NOMO-1 treated with dmso at 0.1 percent for 144 hours (cell line): ENCODE measurements at regions not wholly inside any gene's neighbourhood (a gene's known extent, or its start where the extent isn't known, plus 50 kb on each side); places are given as distances from the start of the nearest gene placed in this dataset.
"Not testable (repeated sequence)": the region's sequence is repeated elsewhere in the genome, so short reads cannot be mapped to it uniquely, and the experiment has no call there.

ENCODE experiments used
- DNase-seq: peaks from one replicate; lab custom pipeline; 2025; ENCODE audit not compliant: unreplicated experiment; lab: John Stamatoyannopoulos, UW

- no peak for DNase-seq
Measured at GRCh38 chr20:7155282-7155681, 387.8 kb downstream of the BMP2 start.

DNA sequence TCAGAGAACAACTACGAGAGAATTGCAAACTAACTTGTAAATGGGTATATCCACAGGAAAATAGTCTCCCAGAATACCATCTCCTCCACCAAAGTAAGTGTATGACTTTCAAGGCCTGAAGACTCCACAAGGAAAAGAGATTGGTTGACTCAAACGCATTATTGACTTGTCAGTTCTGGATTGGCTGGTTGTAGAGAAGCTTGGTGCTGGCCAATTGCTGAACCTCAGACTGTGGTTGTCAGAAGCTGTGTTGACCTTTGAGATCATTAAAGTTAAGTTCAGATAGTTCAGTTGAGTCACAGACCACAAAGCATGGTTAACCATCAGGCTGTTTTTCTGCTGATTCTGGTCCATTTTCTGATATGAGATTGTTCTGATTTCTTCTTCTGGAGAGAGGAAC lies 388.3 kb downstream of the BMP2 start:
- no peak for DNase-seq

DNA sequence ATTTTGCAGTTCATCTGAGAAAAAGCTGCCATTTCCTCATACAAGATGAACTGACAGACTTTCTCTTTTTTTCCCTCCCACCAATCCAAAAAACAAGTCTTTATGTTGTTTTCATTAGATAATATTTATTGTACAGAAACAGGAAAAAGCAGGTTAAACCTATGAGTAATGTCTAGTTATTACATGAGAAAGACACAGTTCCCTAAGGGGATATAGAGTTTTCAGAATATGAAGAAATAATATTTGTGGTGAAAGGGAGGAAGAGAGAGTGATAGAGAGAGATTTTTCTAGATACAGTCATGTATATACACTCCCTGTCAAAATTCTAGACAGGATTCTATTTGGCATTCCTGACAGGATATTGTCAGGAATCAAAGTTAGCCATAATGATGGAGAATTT lies 392.4 kb downstream of the BMP2 start:
- DNase-seq, result no peak

- no peak for DNase-seq
Measured at GRCh38 chr20:7161690-7162089, 394.2 kb downstream of the BMP2 start.

DNA sequence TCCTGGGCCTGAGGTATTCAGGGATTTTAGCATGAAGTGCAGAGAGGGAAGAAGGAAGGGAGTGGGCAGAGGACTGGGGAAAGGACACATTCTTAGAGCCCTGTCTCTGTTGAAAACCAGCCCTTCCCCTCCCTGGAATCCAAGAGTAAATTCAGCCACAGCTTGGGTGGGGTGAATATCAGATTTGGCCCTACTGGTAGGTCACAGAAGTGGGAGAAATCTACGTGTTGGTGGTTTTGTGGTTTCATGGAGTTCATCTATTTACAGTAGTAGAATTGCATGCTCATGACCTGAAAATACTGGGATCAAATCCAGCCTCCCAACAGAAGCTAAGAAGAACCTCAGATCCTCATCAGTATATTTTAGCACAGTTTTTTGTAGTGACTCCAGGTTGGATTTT lies 404.4 kb downstream of the BMP2 start:
- no peak for DNase-seq

- no peak for DNase-seq
Measured at GRCh38 chr20:7174554-7174953, 407.1 kb downstream of the BMP2 start.

GRCh38 chr20:7175827-7176226 lies 408.3 kb downstream of the BMP2 start:
- DNase-seq, result not testable (repeated sequence)

DNA sequence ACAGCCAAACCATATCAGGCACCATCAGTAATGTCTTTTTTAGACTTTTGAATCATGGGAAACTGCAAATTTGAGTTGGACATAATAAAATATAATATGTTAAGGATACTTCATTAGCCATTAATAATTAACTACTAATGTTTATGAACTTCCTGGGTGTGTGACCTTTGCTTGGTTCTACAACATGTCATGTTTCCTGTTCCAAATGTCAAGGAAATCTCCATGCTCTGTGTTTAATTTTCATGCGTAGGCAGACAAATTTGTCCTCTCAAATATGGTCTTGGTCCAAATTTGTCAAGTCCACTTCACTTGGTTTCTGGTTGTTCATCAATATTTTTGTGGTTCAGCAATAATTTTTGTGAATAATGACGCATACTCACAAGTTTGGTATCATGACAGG lies 410.5 kb downstream of the BMP2 start:
- DNase-seq, result no peak

DNA sequence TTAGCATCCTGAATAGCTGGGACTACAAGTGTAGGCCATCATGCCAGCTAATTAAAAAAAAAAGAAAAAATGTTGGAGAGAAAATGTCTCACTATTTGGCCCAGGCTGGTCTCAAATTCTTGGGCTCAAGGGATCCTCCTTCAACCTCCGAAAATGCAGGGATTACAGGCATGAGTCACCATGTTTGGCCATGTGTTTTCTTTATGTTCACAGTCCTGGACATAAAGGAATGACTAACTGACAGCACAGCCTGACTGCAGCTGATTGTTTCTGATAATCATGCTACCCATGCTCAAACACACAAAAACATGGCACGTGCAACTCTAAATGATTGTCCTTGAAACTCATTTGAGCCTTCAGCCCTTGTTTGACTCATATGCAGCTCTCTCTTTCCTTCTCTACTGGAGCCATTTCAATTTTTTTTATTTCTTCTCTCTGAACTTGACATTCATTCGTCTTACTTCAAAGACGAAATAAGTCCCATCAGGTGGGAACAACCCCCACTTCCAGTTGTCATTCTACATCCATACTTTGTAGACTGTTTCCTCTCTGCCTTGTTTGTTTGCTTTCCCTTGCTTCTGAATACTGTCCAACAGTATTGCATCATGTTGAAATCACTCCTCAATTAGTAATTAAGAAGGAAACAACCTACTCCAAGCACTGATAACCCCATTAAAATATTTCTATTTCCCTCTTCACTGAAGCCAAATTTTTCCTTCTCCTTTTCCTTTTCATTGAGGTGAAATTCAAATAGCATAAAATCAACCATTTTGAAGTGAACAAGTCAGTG lies 413.0 kb downstream of the BMP2 start:
- no peak for DNase-seq

DNA sequence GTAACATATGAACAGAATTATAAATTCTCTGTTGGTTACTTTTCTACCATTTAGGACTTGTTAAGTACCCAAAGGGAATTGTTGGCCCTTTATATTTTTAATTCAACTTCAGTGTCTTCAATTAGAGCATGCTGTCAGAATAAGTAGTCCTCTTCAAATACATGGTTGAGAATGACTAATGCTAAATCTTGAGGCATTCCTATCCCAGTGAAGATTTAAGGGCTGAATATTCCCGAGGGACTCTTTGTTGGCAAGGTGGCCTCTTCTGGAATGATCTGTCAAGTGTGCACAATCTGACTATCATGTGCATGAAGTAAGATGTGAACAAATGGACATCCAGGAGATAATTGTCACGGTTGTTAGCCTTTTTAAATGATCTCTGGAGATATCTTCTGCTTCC lies 421.7 kb downstream of the BMP2 start:
- DNase-seq, result no peak

GRCh38 chr20:7193681-7194080 lies 426.2 kb downstream of the BMP2 start:
- no peak for DNase-seq

GRCh38 chr20:7195704-7196103 lies 428.2 kb downstream of the BMP2 start:
- DNase-seq, result no peak

DNA sequence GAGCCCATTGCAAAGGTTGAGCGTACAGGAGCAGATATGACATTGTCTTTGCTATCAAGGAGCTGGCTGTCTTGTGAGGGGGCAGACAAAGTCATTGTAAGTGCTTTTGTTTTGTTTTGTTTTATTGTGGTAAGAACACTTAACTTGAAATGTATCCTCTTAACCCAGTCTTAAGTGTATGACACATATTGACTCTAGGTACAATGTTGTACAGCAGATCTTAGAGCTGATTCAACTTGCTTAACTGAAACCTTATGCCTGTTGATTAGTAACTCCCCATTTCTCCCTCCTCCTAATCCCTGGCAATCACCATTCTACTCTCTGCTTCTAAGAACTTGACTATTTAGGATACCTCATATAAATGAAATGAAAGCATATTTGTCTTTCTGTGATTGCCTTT lies 429.0 kb downstream of the BMP2 start:
- no peak for DNase-seq

DNA sequence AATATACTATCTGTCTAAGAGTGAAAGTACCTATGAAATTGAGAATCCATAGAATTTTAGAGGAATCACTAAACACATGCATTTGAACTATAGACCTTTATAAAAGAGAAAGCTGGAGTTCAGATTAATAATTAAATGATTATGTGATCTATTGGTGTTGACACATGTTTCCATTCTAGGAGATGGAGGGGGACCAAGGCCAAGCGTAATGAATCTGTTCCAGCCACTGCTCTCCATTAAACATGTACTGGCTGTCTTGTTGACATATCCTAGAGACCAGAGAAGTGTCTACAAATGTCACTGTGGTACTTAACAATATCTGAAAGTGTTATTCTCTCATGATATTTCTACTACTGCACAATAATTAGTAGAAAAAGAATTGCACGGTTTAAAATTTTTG lies 432.4 kb downstream of the BMP2 start:
- no peak for DNase-seq

GRCh38 chr20:7207186-7207798 lies 439.8 kb downstream of the BMP2 start:
- DNase-seq, result no peak

DNA sequence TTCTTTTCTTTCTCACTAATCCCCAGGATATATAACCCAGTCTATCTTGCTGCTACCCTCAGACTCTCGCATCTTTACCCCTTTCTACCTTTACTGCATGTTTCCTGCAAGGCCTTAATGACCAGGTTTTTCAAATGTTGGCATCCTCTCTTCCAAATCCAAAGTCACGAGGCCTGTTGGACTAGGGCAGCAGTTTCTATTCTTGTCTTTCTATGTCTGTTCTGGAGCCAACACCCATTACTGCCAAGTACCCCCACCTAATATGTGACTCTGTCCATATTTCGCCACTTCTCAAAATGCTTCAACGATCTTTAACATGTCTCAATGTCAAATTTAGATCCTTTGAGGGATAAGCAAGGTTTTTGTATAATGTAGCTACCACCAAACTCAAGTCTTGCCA lies 443.4 kb downstream of the BMP2 start:
- DNase-seq, result no peak

DNA sequence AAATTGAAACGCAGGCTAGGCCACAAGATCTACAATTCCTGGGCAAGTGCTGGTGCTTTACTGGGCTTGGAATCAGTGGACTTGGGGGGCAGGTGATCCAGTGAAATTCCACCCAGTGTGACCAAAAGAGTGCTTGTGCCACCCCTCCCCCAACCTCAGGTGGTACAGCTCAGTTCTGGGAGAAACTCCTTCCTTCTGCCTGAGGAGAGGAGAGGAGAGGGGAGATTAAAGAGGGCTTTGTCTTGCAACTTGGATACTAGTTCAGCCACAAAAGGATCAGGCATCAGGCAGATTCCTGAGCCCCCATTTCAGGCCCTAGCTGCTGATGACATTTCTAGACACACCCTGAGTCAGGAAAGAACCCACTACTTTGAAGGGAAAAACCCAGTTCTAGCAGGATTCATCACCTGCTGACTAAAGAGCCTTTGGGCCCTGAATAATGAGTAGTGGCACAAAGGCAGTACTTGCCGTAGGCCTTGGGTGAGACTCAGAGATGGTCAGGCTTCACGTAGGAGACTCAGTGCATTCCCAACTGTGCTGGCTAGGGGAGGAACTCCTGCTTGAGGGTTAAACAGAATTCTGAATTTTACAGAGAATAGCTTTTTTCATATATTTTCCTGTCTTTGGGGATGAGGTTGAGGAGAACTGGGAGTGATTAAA lies 446.7 kb downstream of the BMP2 start:
- DNase-seq, result no peak

DNA sequence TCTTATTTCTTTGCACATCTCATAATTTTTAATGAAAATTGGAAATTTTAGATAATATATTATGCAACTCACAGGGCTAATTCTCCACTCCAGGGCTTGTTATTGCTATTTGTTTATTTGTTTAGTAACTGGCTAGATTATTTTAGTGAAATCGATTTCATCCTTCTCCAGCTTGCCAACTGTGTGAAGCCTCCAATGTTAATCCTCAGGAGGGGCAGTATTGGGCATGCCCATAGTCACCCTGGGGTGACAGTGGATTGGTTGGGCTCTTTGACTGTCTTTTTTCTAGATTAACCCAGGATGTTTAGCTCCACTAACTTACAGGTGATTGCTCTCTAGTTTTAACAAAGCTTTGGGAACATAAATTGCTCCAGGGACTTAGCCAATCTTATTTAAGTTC lies 450.1 kb downstream of the BMP2 start:
- no peak for DNase-seq

DNA sequence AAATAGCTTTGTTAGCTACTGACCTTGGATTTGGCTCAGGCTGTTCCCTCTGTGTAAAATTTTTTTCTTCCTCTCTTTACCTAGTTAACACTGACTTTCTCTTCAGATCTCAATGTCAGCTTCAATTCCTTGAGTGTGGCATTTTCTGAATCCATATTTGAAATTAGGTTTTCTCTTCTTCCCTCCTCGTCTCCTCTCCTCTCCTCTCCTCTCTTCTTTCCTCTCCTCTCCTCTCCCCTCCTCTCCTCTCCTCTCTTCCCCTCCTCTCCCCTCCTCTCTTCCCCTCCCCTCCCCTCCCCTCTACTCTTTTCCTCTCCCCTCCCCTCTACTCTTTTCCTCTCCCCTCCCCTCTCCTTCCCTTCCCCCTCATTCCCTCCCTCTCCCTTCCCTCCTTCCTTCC lies 453.3 kb downstream of the BMP2 start:
- DNase-seq, result no peak

DNA sequence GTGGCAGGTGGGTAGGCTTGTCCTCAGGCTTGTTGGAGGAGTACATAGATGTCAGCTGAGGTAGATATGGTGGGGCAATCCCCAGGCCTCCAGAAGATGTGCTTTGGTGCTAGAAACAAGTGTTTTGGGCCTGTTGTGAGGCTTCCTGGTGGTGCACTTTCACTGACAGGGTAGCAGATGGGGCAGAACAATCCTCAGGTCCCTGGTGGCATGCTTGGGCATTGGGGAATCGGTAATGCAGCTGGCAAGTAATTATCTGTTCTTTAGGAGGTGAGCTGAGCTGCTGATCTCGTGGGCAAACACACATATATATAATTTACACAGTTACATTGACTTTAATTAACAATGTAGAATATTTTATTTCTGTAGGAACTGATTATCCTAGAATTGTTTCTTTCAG lies 458.7 kb downstream of the BMP2 start:
- DNase-seq, result no peak

GRCh38 chr20:7231303-7231702 lies 463.8 kb downstream of the BMP2 start:
- DNase-seq, result no peak

- DNase-seq, result no peak
Measured at GRCh38 chr20:7232796-7233195, 465.3 kb downstream of the BMP2 start.
